ENCODE measurements at regions not wholly inside any gene's neighbourhood (a gene's known extent, or its start where the extent isn't known, plus 50 kb on each side); places are given as distances from the start of the nearest gene placed in this dataset.

DNA sequence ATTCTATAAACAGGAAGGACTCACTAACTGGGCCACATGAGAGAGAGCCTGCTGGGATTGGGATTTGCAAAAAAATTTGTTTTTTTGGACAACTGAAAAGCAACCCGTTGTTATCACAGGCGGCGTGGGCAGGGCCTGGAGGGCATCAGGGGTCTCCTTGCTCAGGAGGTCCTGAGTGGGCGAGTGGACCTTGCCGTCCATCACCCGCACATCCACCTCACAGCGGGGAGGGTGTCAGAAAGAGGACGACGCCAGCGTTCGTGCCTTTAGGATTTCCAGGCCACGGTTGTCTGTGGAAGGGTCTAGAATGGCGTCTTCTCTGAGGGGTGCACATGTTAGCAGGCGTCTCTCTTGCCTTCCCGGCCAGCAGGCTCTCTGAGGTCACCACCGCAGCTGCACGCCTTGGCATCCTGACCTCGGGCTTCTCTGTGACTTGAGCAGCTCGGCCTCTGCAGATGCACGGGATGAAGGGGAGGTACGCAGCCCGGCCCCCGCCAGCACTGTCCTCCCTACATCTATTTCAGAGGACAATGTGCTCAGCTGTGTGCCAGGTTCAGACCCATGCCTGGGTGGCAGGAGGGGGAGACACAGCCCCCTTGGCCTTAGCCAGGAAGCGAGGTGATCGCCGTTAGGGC lies 749.5 kb downstream of the BRD1 start:
- DNase-seq, result no peak

DNA sequence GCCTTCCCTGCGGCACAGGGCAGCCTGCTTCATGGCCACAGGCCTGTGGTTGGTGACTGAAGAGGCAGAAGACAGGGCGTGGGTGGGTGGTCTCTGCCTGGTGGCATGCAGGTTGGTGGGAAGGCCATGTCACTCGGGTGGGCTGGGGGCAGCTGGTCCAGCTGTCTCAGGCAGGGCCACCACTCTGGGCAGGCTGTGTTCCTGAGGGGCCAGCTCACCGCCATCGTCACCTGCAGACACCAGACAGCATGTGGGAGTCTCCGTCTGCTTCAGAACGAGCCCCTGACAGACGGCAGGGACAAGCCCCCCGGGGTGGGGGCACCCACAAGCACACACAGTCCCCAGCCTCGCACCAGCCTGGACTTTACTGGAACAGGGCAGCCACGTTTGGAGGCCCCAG lies 750.1 kb downstream of the BRD1 start:
- DNase-seq, result no peak

GRCh38 chr22:49077036-49077393 lies 750.7 kb downstream of the BRD1 start:
- no peak for DNase-seq

DNA sequence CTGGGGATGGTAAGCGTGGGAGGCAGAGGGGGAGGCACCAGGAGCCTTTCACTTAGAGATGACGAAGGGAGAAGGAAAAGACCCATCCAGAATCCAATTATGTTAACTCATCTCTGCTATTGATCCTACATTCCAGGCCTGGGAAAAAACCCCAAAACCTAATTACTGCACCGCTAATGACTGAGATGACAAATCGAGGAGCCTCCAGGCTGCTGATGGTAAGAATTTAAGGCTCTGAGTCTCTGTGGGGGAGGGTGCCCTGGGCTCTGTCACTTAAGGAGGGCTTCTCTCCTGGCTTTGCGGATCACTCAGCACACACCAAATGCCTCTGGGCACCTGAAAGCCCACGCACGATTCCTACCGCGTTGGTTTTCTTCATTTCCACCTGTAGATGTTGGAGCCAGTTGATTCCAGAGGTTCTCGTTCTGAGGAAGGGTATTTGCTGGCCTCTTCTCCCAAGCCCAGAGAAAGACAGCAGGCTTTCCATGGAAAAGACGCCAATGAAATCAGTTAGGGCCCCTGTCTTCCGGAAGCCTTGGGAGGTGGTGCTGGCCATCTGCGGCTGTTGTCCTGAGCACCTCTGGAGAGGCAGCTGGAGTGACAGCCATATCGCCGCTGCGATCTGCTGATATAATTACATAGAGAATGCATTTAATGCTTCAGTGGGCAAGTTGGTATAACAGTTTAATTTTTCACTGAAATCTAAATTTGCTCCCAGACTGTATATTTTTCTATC lies 751.2 kb downstream of the BRD1 start:
- no peak for DNase-seq

DNA sequence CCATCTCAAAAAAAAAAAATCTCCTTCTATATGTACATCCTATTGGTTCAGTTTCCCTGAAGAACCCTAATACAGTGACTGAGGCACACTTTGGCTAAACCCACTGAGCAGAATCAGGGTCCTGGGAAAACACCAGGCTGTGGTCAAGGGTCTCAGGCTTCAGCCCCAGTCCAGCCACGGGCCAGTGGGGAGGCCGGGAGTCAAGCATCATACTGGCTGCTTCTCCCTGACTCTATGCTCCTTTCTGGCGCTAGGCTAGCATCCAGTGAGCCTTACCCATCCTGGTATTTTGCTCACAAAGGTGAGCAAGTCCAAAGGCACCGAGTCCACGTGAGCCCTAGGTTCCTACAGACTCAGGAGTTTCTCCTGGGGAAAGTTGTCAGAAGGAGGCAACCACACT lies 752.5 kb downstream of the BRD1 start:
- no peak for DNase-seq

GRCh38 chr22:49073873-49074417 lies 753.7 kb downstream of the BRD1 start:
- no peak for DNase-seq

DNA sequence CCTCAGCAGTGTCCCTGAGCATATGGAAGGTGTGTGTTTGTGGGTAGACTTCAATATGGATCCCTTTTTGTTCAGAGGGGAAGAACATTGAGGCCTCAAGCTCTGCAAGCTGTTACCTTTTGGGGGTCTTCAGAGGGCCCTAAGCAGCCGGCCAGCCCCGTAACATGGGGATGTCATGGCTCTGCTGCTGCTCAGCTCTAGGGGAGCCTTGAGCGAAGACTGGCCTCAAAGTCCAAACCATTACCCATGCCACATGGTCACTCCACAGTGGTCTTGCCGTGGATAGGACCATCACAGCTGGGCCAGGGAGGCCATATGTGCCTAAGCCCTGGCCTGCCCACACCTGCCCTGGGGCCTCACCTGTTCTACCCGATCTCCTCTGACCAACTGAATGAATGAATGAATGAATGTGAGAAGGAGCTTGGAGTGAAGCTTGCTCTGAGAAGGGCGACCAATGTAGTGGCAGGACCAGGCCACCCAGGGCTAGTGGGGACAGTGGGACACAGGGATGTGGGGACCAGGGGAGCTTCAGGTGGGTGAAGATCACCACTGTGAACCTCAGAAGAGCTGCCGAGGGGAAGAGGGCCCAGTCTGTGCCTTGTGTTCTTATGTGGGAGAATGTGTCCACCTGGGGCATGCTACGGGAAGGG lies 754.6 kb downstream of the BRD1 start:
- DNase-seq, result no peak

DNA sequence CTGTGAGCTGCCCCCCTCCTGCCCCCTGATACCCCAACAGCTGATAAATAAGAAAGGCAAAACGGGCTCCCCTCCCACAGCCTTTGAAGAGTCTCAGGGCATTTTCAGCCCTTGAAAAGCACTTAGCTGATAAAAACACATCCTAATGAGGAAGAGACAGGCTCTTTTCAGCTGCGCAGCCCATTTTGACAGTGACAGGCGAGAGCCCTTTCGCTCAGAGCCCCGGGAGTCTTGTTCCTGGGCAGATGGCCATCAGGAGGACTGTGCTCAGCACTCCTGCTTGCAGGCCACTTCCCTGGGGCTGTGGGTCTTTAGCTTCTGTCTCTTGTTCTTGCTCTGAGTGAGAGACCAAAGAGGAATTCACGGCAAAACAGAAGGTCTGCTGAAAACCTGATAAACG lies 757.2 kb downstream of the BRD1 start:
- no peak for DNase-seq

GRCh38 chr22:49068861-49069500 lies 758.7 kb downstream of the BRD1 start:
- no peak for DNase-seq

DNA sequence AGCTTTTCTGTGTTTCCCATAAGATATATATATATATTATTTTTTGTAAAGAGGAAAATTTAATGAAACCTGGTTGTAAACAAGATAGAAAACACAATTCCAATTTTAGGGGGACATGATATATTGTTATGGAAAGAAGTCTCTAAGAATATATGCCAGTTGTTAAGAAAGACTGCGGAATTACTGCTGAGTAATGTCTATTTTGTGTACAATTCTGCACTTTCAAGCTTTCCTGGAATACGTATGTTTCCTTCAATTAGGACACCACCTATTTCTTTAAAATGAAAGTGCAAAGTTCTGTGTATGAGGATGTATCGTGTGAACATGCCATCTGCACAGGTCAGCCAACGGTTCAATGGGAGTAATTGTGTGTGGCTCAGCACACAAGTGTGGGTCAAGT lies 760.2 kb downstream of the BRD1 start:
- no peak for DNase-seq

DNA sequence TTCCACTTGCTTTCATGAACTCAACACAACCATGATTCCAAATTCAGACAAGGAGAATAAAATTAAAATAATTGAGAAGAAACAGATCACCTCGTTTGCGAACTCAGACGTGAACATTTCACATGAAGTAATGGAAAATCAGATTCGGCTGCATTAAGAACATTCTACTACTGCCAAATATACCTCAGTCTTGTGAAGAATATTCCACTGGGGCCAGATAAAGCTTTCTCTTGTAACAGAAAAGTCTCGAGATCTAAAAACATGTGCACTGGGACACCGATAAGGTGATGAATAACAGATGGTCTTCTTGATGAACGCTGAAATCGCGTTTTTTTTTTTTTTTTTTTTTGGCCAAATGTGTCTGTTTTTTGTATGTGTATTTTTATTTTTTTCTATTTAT lies 761.1 kb downstream of the BRD1 start:
- no peak for DNase-seq

DNA sequence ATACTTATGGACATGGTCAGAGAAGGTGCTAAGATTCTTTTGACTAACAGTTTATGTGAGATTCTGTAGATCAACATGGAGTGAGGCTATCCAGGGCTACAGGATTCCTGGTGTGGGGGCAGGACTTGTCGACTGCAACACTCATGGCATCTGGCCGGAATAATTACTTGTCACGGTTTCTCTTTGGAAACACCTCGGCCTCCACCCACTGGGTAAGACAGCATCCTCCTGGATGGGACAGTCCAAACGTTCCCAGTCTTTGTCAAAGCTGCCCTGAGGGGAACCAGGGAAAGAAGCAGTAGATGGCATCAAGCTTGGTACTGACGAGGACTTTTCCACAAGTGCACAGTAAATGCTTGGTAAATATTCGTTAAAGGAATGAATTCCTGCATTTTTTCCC lies 762.8 kb downstream of the BRD1 start:
- no peak for DNase-seq

DNA sequence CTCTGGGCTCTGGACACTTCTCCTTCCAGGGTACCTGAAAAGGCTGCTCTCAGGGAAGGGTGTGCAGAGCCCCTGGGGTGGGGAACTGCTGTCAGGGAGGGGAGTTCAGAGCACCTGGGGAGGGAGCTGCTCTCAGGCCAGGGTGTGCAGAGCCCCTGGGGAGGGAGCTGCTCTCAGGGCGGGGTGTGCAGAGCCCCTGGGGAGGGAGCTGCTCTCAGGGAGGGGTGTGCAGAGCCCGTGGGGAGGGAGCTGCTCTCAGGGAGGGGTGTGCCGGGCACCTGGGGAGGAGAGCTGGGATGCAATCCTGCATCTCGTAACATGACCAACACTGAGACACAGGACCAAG lies 764.2 kb downstream of the BRD1 start:
- DNase-seq, result no peak

GRCh38 chr22:49062802-49063544 lies 764.7 kb downstream of the BRD1 start:
- no peak for DNase-seq

- no peak for DNase-seq
Observed at GRCh38 chr22:49062155-49062801, 765.4 kb downstream of the BRD1 start.

DNA sequence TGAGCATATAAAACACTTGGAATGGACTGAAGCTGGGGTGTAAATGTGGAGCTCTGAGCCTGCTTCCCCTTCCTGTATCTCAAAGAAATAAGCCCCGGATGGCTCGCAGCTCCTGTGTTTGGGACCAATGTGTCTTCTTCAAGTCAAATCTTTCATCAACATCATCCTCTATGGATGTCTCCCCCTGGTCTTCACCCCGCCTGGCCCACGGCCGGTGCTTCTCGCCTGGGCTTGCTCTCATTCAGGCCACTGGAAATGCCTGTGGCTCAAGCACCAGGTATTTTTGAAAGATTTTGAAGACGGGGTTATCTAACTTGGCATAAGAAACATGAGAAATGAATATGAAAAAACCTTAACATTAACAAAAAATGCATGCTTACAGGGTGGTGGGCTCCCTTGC lies 769.8 kb downstream of the BRD1 start:
- DNase-seq, result no peak

DNA sequence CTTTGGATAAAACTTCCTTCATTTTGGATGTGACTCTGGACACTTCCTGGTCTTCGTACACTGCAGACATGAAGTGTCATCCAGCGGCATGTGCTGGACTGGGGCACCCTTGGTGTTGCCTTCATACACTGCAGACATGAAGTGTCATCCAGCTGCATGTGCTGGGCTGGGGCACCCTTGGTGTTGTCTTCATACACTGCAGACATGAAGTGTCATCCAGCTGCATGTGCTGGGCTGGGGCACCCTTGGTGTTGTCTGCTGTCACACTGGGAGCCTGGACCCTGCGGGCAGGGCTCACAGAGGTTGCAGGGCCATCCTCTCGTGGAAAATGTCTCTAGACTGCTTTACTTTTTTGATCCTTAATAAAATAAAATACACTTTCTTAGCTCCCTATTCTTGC lies 771.4 kb downstream of the BRD1 start:
- DNase-seq, result no peak

DNA sequence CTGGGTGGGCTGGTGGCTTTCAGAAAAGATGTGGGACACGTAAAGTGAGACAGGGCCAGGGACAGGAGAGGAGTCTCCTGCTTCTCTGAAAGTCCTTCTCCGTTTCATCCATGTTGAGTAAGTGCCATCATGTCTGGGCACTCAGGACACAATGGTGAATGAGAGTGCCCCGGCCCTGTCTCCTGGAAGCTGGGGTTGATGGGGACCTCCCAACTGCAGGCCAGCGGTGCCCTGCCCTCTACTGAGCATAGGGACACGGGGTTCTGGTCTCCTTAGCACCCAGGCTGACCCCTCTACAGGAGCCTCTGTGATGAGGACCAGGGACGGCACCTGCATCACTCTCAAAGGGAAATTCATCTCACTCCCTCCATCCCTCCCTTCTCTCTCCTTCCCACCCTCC lies 772.3 kb downstream of the BRD1 start:
- no peak for DNase-seq

GRCh38 chr22:49053578-49053977 lies 774.1 kb downstream of the BRD1 start:
- DNase-seq, result no peak

- no peak for DNase-seq
Observed at GRCh38 chr22:49052560-49052959, 775.1 kb downstream of the BRD1 start.

DNA sequence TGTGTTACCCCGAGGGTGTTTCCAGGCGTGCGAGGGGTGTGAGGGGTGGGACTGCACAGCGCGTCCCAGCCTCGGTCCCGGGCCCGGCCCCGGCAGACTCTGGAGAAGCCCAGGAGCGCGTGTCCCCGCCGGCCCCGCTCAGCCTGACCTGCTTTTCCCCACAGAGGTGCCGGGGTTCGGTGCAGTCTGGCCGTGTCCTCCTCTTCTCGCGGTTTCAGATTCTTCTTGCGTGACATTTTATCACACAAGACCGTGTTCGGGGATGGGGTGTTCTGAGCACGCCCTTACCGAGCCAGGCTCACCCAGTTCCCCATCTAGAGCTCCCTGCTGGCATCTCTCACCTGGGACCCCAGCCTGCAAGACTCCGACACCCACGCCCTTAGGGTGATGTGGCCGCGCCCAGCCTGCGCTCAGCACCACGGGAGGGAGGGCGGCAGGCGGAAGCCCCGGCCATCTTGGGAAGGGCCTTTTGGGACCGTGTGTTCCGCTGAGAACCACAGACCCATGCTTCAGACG lies 775.6 kb downstream of the BRD1 start:
- DNase-seq, result no peak

GRCh38 chr22:49051491-49052022 lies 776.1 kb downstream of the BRD1 start:
- DNase-seq, result no peak
